NT2/D1 (cell line): ENCODE measurements at regions not wholly inside any gene's neighbourhood (a gene's known extent, or its start where the extent isn't known, plus 50 kb on each side); places are given as distances from the start of the nearest gene placed in this dataset.

Experiments used
- SUZ12 ChIP-seq: IDR thresholded peaks from 2 replicates; pipeline ENCODE4 v1.6.1; 2011; ENCODE audit not compliant: insufficient read length, insufficient read depth; ENCODE audit errors: extremely low read depth
- YY1 ChIP-seq: IDR thresholded peaks from 2 replicates; pipeline ENCODE4 v1.6.1; 2011; ENCODE audit not compliant: insufficient read length, insufficient read depth

GRCh38 chr12:60333461-60333860 is 737.6 kb downstream of the SLC16A7 start:
- TF ChIP-seq SUZ12: no peak
- TF ChIP-seq YY1: no peak
